CD14-positive monocyte (primary cell): ENCODE measurements at regions not wholly inside any gene's neighbourhood (a gene's known extent, or its start where the extent isn't known, plus 50 kb on each side); places are given as distances from the start of the nearest gene placed in this dataset.
A peak's percentile ranks its signal among the peaks of the same experiment; 100 is the strongest.

Experiments
- DNase-seq, 3 donors: peaks; one replicate each; pipeline ENCODE4 v3.0.0-alpha.2; 2011 to 2022
- H2AFZ ChIP-seq: 2 replicates; pipeline ENCODE4 v1.6.0; 2012; ENCODE audit warnings: mild to moderate bottlenecking, low read depth, low read length, inconsistent platforms; ENCODE audit not compliant: insufficient read depth, poor library complexity, severe bottlenecking
- H3K27ac ChIP-seq, 2 donors: 1 replicate in 1 of 2; 2 replicates in 1 of 2; pipeline ENCODE4 v1.5.1; 2012 to 2013; ENCODE audit warnings: low read length in 2 of 2, control low read depth in 1 of 2, inconsistent platforms in 1 of 2, low read depth in 1 of 2, mild to moderate bottlenecking in 1 of 2
- H3K27me3 ChIP-seq, 2 donors: one replicate each; pipeline versions ENCODE4 v1.6.0 to v1.6.1; 2011 to 2013; ENCODE audit warnings: low read length in 2 of 2; ENCODE audit not compliant: control insufficient read depth in 2 of 2, insufficient read depth in 2 of 2
- H3K36me3 ChIP-seq, 2 donors: replicated peaks in 1 of 2; 1 replicate in 1 of 2; 2 replicates in 1 of 2; pipeline versions ENCODE4 v1.5.1 to v1.6.1; 2012 to 2013; ENCODE audit warnings: low read length in 2 of 2, control low read depth in 1 of 2, inconsistent platforms in 1 of 2, mild to moderate bottlenecking in 1 of 2; ENCODE audit not compliant: insufficient read depth in 2 of 2, control insufficient read depth in 1 of 2
- H3K4me1 ChIP-seq, 2 donors: 1 replicate in 1 of 2; 2 replicates in 1 of 2; pipeline versions ENCODE4 v1.5.1 to v1.6.1; 2012 to 2013; ENCODE audit warnings: low read length in 2 of 2, control low read depth in 1 of 2, inconsistent platforms in 1 of 2, mild to moderate bottlenecking in 1 of 2, moderate library complexity in 1 of 2; ENCODE audit not compliant: insufficient read depth in 2 of 2, control insufficient read depth in 1 of 2
- H3K4me2 ChIP-seq: replicated peaks from 2 replicates; pipeline ENCODE3; 2012; ENCODE audit warnings: low read length, moderate library complexity, mild to moderate bottlenecking; ENCODE audit not compliant: poor library complexity, severe bottlenecking; ENCODE audit errors: extremely low read depth
- H3K4me3 ChIP-seq, 3 experiments: fragments of 200-600 bp in 1 of 3; sonication (generic) in 1 of 3; replicated peaks in 1 of 3; 1 replicate in 2 of 3; 2 replicates in 1 of 3; pipeline ENCODE4 v1.5.1; 2011 to 2013; ENCODE audit warnings: low read length in 3 of 3, mild to moderate bottlenecking in 3 of 3, control low read depth in 2 of 3, low read depth in 2 of 3, inconsistent platforms in 1 of 3, moderate library complexity in 1 of 3
- H3K79me2 ChIP-seq: 2 replicates; pipeline ENCODE4 v1.6.0; 2012; ENCODE audit warnings: mild to moderate bottlenecking, control low read depth, inconsistent platforms, low read length, moderate library complexity; ENCODE audit not compliant: insufficient read depth
- H3K9ac ChIP-seq: 2 replicates; pipeline ENCODE4 v1.6.0; 2017; ENCODE audit warnings: low read length, mild to moderate bottlenecking; ENCODE audit not compliant: insufficient read depth, poor library complexity, severe bottlenecking
- H3K9me3 ChIP-seq, 2 donors: replicated peaks in 1 of 2; 1 replicate in 1 of 2; 2 replicates in 1 of 2; pipeline versions ENCODE4 v1.5.1 to v1.6.1; 2012 to 2013; ENCODE audit warnings: low read length in 2 of 2, control low read depth in 1 of 2; ENCODE audit not compliant: control insufficient read depth in 1 of 2, insufficient read depth in 1 of 2
- H4K20me1 ChIP-seq: 2 replicates; pipeline ENCODE4 v1.6.0; 2012; ENCODE audit warnings: mild to moderate bottlenecking, low read length, control low read depth, moderate library complexity; ENCODE audit not compliant: insufficient read depth
- H3K27ac Mint-ChIP-seq, 7 donors: one replicate each; pipeline ENCODE4 v1.8.0; 2020; ENCODE audit warnings: mild to moderate bottlenecking in 7 of 7, mixed read lengths in 7 of 7, moderate library complexity in 6 of 7, inconsistent platforms in 2 of 7
- H3K27me3 Mint-ChIP-seq, 3 donors: one replicate each; pipeline ENCODE4 v1.8.0; 2021 to 2022; ENCODE audit warnings: low read depth in 3 of 3, mild to moderate bottlenecking in 3 of 3, mixed read lengths in 3 of 3, moderate library complexity in 3 of 3, inconsistent platforms in 1 of 3
- H3K36me3 Mint-ChIP-seq, 2 donors: one replicate each; pipeline ENCODE4 v1.8.0; 2020; ENCODE audit warnings: mixed read lengths in 2 of 2, inconsistent platforms in 1 of 2, mild to moderate bottlenecking in 1 of 2
- H3K4me1 Mint-ChIP-seq: one replicate; pipeline ENCODE4 v1.8.0; 2020; ENCODE audit warnings: mild to moderate bottlenecking, mixed read lengths
- H3K4me3 Mint-ChIP-seq, 2 donors: one replicate each; pipeline ENCODE4 v1.8.0; 2020; ENCODE audit warnings: mild to moderate bottlenecking in 2 of 2, mixed read lengths in 2 of 2, moderate library complexity in 1 of 2
- H3K9me3 Mint-ChIP-seq, 7 donors: one replicate each; pipeline ENCODE4 v1.8.0; 2020 to 2022; ENCODE audit warnings: mixed read lengths in 7 of 7, mild to moderate bottlenecking in 6 of 7, moderate library complexity in 6 of 7, inconsistent platforms in 2 of 7
- WGBS: methylation state at CpG from one replicate; pipeline ENCODE4 v1.1.5; 2013; ENCODE audit warnings: missing lambda C conversion rate; ENCODE audit not compliant: insufficient coverage; 5-methylcytosine and 5-hydroxymethylcytosine counted together
- intact Hi-C, 2 donors: fragments of 100-400 bp; cut with micrococcal nuclease; formaldehyde crosslinking; loops; one replicate each; pipeline versions ENCODE4 v1.15.0 to v1.15.1; 2023
- TF ChIP-seq, protein P1 (sequence below): fragments of 200-600 bp; IDR thresholded peaks from one replicate; pipeline ENCODE4 v1.8.0; 2022; ENCODE audit warnings: antibody characterized with exemption, mild to moderate bottlenecking

- H2AFZ ChIP-seq = no peak overlapping the region
- Mint-ChIP-seq H3K36me3 (no peaks in the 10 kb centered on the region), H3K4me3 (no peak overlapping the region), H3K27me3 (peaks cover 0 to 5% (median 0%) of the 10 kb centered on the region in 3 donors), H3K4me1 (peaks cover 3% of the 10 kb centered on the region), H3K9me3 (peaks cover 0 to 3% (median 0%) of the 10 kb centered on the region in 7 donors), H3K27ac (no peak overlapping the region)
- H3K4me1 ChIP-seq = no peaks in the 10 kb centered on the region
- no peaks in the 10 kb centered on the region for H3K9me3 ChIP-seq
- no peak overlapping the region for H3K9ac ChIP-seq
- no peak overlapping the region for H3K4me2 ChIP-seq
- DNase-seq = no peak
- intact Hi-C loops = no loop called here
- no peak overlapping the region for H3K27ac ChIP-seq
- H3K27me3 ChIP-seq = no peaks in the 10 kb centered on the region
- H4K20me1 ChIP-seq = no peaks in the 10 kb centered on the region
- WGBS = no CpG with 5 or more reads among the region's 4 CpGs
- TF ChIP-seq, protein P1, sequence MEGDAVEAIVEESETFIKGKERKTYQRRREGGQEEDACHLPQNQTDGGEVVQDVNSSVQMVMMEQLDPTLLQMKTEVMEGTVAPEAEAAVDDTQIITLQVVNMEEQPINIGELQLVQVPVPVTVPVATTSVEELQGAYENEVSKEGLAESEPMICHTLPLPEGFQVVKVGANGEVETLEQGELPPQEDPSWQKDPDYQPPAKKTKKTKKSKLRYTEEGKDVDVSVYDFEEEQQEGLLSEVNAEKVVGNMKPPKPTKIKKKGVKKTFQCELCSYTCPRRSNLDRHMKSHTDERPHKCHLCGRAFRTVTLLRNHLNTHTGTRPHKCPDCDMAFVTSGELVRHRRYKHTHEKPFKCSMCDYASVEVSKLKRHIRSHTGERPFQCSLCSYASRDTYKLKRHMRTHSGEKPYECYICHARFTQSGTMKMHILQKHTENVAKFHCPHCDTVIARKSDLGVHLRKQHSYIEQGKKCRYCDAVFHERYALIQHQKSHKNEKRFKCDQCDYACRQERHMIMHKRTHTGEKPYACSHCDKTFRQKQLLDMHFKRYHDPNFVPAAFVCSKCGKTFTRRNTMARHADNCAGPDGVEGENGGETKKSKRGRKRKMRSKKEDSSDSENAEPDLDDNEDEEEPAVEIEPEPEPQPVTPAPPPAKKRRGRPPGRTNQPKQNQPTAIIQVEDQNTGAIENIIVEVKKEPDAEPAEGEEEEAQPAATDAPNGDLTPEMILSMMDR = no peak
- H3K79me2 ChIP-seq = no peaks in the 10 kb centered on the region
- H3K36me3 ChIP-seq = no peaks in the 10 kb centered on the region
- H3K4me3 ChIP-seq = no peak overlapping the region
Observed at GRCh38 chrX:39050427-39050826, 249.2 kb downstream of the MID1IP1 start.

- Histone ChIP-seq H3K27me3 (no peaks in the 10 kb centered on the region), H3K4me2 (no peak overlapping the region), H4K20me1 (no peaks in the 10 kb centered on the region), H3K27ac (no peak overlapping the region), H3K36me3 (no peaks in the 10 kb centered on the region), H3K79me2 (no peaks in the 10 kb centered on the region), H3K4me3 (no peak overlapping the region), H3K9ac (no peak overlapping the region), H3K4me1 (no peaks in the 10 kb centered on the region), H2AFZ (no peak overlapping the region), H3K9me3 (no peaks in the 10 kb centered on the region)
- Mint-ChIP-seq H3K27me3 (peaks cover 0 to 5% (median 3%) of the 10 kb centered on the region in 3 donors), H3K4me3 (no peak overlapping the region), H3K9me3 (peaks cover 0 to 6% (median 3%) of the 10 kb centered on the region in 7 donors), H3K4me1 (peaks cover 2% of the 10 kb centered on the region), H3K27ac (peak overlapping the region in 1 of 7 donors; percentile 21), H3K36me3 (no peaks in the 10 kb centered on the region)
- intact Hi-C loops = no loop called here
- no peak for DNase-seq
- TF ChIP-seq, protein P1 = no peak
- WGBS = no CpG with 5 or more reads among the region's 2 CpGs
Observed at GRCh38 chrX:39052751-39053150, 251.5 kb downstream of the MID1IP1 start.
